Liver (tissue), 8 donors: ENCODE measurements at regions not wholly inside any gene's neighbourhood (a gene's known extent, or its start where the extent isn't known, plus 50 kb on each side); places are given as distances from the start of the nearest gene placed in this dataset.

Experiments used
- DNase-seq: peaks from one replicate; pipeline ENCODE4 v3.0.0-alpha.2; 2017; ENCODE audit warnings: low spot score
- H3K27ac ChIP-seq, 2 donors: one replicate each; pipeline ENCODE4 v1.7.0; 2013; ENCODE audit warnings: inconsistent platforms in 2 of 2, low read length in 2 of 2, control low read depth in 1 of 2, low read depth in 1 of 2, mild to moderate bottlenecking in 1 of 2
- H3K27me3 ChIP-seq, 4 donors: one replicate each; pipeline versions ENCODE4 v1.6.1 to v1.7.0; 2013; ENCODE audit warnings: low read length in 3 of 4, inconsistent platforms in 1 of 4, mild to moderate bottlenecking in 1 of 4, moderate library complexity in 1 of 4; ENCODE audit not compliant: control insufficient read depth in 4 of 4, insufficient read depth in 4 of 4
- H3K36me3 ChIP-seq, 4 donors: one replicate each; pipeline versions ENCODE4 v1.6.1 to v1.7.0; 2013; ENCODE audit warnings: low read length in 3 of 4, mild to moderate bottlenecking in 3 of 4, low read depth in 1 of 4, moderate library complexity in 1 of 4; ENCODE audit not compliant: control insufficient read depth in 4 of 4, insufficient read depth in 3 of 4
- H3K4me1 ChIP-seq, 4 donors: one replicate each; pipeline versions ENCODE4 v1.6.1 to v1.7.0; 2013; ENCODE audit warnings: low read length in 3 of 4, mild to moderate bottlenecking in 3 of 4, moderate library complexity in 1 of 4; ENCODE audit not compliant: control insufficient read depth in 4 of 4, insufficient read depth in 4 of 4
- H3K4me3 ChIP-seq, 3 donors: one replicate each; pipeline versions ENCODE4 v1.6.1 to v1.7.0; 2013; ENCODE audit warnings: low read length in 3 of 3, control low read depth in 1 of 3, low read depth in 1 of 3, mild to moderate bottlenecking in 1 of 3
- H3K9ac ChIP-seq, 2 donors: one replicate each; pipeline ENCODE4 v1.7.0; 2013; ENCODE audit warnings: low read length in 2 of 2, mild to moderate bottlenecking in 2 of 2, moderate library complexity in 2 of 2, control low read depth in 1 of 2, low read depth in 1 of 2
- H3K9me3 ChIP-seq, 4 donors: one replicate each; pipeline versions ENCODE4 v1.6.1 to v1.7.0; 2013; ENCODE audit warnings: low read length in 3 of 4; ENCODE audit not compliant: control insufficient read depth in 4 of 4
- EGR1 ChIP-seq, 2 donors: IDR thresholded peaks; 2 replicates each; pipeline ENCODE4 v1.6.1; 2016 to 2018; ENCODE audit warnings: antibody characterized with exemption in 2 of 2, low read depth in 2 of 2
- FOXA1 ChIP-seq: IDR thresholded peaks from 2 replicates; pipeline ENCODE4 v1.6.1; 2016; ENCODE audit warnings: antibody characterized with exemption
- FOXA2 ChIP-seq: IDR thresholded peaks from 2 replicates; pipeline ENCODE4 v1.6.1; 2016; ENCODE audit warnings: antibody characterized with exemption
- GABPA ChIP-seq, 2 donors: IDR thresholded peaks in 1 of 2; conservative IDR thresholded peaks in 1 of 2; 2 replicates each; pipeline ENCODE4 v1.6.1; 2016; ENCODE audit warnings: antibody characterized with exemption in 2 of 2, mild to moderate bottlenecking in 1 of 2, moderate library complexity in 1 of 2
- HNF4A ChIP-seq, 2 donors: conservative IDR thresholded peaks; 2 replicates each; pipeline ENCODE4 v1.6.1; 2016; ENCODE audit warnings: antibody characterized with exemption in 2 of 2, mild to moderate bottlenecking in 2 of 2
- HNF4G ChIP-seq: IDR thresholded peaks from 2 replicates; pipeline ENCODE4 v1.6.1; 2016; ENCODE audit warnings: antibody characterized with exemption
- JUND ChIP-seq, 2 donors: IDR thresholded peaks; 2 replicates each; pipeline ENCODE4 v1.6.1; 2016; ENCODE audit warnings: antibody characterized with exemption in 2 of 2
- NR2F2 ChIP-seq: IDR thresholded peaks from 2 replicates; pipeline ENCODE4 v1.6.1; 2016; ENCODE audit warnings: antibody characterized with exemption
- RAD21 ChIP-seq, 2 donors: IDR thresholded peaks; 2 replicates each; pipeline ENCODE4 v1.6.1; 2016; ENCODE audit warnings: antibody characterized with exemption in 2 of 2, mild to moderate bottlenecking in 2 of 2
- RXRA ChIP-seq, 2 donors: IDR thresholded peaks; 2 replicates each; pipeline ENCODE4 v1.6.1; 2017 to 2018; ENCODE audit warnings: antibody characterized with exemption in 2 of 2, mild to moderate bottlenecking in 1 of 2
- SP1 ChIP-seq: IDR thresholded peaks from 2 replicates; pipeline ENCODE4 v1.6.1; 2018; ENCODE audit warnings: antibody characterized with exemption, mild to moderate bottlenecking
- TAF1 ChIP-seq: conservative IDR thresholded peaks from 2 replicates; pipeline ENCODE4 v1.6.1; 2016; ENCODE audit warnings: antibody characterized with exemption, mild to moderate bottlenecking
- YY1 ChIP-seq: IDR thresholded peaks from 2 replicates; pipeline ENCODE4 v1.6.1; 2016; ENCODE audit warnings: antibody characterized with exemption, mild to moderate bottlenecking
- WGBS: extraction: QIAGEN DNeasy Blood & Tissue Kit; methylation state at CpG from one replicate; pipeline ENCODE4 v1.1.7; 2013; 5-methylcytosine and 5-hydroxymethylcytosine counted together
- TF ChIP-seq, protein P1 (sequence below): IDR thresholded peaks from 2 replicates; pipeline ENCODE4 v1.6.1; 2016; ENCODE audit warnings: antibody characterized with exemption
- TF ChIP-seq, protein P2 (sequence below): fragments of 150-350 bp; IDR thresholded peaks from 2 replicates; pipeline ENCODE4 v1.5.1; 2017; ENCODE audit warnings: improper control_type of control experiment, low read depth, low read length; ENCODE audit not compliant: missing input control
- TF ChIP-seq, protein P3 (sequence below): IDR thresholded peaks from 2 replicates; pipeline ENCODE4 v1.6.1; 2016; ENCODE audit warnings: antibody characterized with exemption
- TF ChIP-seq, protein P4 (sequence below): IDR thresholded peaks from 2 replicates; pipeline ENCODE4 v1.6.1; 2016; ENCODE audit warnings: antibody characterized with exemption
- TF ChIP-seq, protein P5 (sequence below): IDR thresholded peaks from 2 replicates; pipeline ENCODE4 v1.6.1; 2016; ENCODE audit warnings: antibody characterized with exemption, mild to moderate bottlenecking
- donor health status: healthy.
- donor health status: healthy.
- donor health status: healthy.
- donor health status: healthy.
- donor health status: healthy.

DNA sequence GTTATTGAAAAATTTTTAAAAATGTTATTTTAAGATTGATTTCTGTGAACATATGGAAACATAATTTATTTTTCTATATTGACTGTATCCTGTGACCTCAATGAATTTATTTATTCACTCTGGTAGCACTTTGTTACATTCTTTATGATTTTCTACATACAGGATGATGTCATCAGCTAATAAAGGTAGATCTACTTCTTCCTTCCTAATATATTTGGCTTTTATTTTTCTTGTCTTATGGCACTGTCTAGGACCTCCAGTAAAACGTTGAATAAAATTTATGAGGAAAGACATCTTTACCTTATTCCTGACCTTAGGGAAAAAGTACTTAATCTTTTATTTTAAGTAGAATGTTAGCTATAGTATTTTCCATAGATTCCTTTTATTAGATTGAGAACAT, 78.8 kb upstream of the MAF start:
- TF ChIP-seq, protein P1, sequence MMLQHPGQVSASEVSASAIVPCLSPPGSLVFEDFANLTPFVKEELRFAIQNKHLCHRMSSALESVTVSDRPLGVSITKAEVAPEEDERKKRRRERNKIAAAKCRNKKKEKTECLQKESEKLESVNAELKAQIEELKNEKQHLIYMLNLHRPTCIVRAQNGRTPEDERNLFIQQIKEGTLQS, result no peak
- TF ChIP-seq JUND (IDR thresholded peaks at IDR 0.05), result no peak
- no peak for TF ChIP-seq HNF4A (conservative IDR thresholded peaks at IDR 0.05)
- TF ChIP-seq, protein P2, sequence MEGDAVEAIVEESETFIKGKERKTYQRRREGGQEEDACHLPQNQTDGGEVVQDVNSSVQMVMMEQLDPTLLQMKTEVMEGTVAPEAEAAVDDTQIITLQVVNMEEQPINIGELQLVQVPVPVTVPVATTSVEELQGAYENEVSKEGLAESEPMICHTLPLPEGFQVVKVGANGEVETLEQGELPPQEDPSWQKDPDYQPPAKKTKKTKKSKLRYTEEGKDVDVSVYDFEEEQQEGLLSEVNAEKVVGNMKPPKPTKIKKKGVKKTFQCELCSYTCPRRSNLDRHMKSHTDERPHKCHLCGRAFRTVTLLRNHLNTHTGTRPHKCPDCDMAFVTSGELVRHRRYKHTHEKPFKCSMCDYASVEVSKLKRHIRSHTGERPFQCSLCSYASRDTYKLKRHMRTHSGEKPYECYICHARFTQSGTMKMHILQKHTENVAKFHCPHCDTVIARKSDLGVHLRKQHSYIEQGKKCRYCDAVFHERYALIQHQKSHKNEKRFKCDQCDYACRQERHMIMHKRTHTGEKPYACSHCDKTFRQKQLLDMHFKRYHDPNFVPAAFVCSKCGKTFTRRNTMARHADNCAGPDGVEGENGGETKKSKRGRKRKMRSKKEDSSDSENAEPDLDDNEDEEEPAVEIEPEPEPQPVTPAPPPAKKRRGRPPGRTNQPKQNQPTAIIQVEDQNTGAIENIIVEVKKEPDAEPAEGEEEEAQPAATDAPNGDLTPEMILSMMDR, result no peak
- no peak for TF ChIP-seq HNF4G
- TF ChIP-seq, protein P3, sequence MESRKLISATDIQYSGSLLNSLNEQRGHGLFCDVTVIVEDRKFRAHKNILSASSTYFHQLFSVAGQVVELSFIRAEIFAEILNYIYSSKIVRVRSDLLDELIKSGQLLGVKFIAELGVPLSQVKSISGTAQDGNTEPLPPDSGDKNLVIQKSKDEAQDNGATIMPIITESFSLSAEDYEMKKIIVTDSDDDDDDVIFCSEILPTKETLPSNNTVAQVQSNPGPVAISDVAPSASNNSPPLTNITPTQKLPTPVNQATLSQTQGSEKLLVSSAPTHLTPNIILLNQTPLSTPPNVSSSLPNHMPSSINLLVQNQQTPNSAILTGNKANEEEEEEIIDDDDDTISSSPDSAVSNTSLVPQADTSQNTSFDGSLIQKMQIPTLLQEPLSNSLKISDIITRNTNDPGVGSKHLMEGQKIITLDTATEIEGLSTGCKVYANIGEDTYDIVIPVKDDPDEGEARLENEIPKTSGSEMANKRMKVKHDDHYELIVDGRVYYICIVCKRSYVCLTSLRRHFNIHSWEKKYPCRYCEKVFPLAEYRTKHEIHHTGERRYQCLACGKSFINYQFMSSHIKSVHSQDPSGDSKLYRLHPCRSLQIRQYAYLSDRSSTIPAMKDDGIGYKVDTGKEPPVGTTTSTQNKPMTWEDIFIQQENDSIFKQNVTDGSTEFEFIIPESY, result no peak
- no peak for TF ChIP-seq YY1
- TF ChIP-seq RXRA (IDR thresholded peaks at IDR 0.05), result no peak
- TF ChIP-seq FOXA1, result no peak
- no peak for TF ChIP-seq FOXA2
- no peak for TF ChIP-seq GABPA (IDR thresholded peaks at IDR 0.05 in 1 of 2, conservative IDR thresholded peaks at IDR 0.05 in 1 of 2)
- TF ChIP-seq TAF1, result no peak
- no peak for TF ChIP-seq NR2F2
- TF ChIP-seq RAD21 (IDR thresholded peaks at IDR 0.05), result no peak
- TF ChIP-seq, protein P4, sequence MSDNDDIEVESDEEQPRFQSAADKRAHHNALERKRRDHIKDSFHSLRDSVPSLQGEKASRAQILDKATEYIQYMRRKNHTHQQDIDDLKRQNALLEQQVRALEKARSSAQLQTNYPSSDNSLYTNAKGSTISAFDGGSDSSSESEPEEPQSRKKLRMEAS, result no peak
- no peak for TF ChIP-seq EGR1 (IDR thresholded peaks at IDR 0.05; ENCODE audit: low read depth in 2 of 2)
- no peak for TF ChIP-seq SP1
- TF ChIP-seq, protein P5, sequence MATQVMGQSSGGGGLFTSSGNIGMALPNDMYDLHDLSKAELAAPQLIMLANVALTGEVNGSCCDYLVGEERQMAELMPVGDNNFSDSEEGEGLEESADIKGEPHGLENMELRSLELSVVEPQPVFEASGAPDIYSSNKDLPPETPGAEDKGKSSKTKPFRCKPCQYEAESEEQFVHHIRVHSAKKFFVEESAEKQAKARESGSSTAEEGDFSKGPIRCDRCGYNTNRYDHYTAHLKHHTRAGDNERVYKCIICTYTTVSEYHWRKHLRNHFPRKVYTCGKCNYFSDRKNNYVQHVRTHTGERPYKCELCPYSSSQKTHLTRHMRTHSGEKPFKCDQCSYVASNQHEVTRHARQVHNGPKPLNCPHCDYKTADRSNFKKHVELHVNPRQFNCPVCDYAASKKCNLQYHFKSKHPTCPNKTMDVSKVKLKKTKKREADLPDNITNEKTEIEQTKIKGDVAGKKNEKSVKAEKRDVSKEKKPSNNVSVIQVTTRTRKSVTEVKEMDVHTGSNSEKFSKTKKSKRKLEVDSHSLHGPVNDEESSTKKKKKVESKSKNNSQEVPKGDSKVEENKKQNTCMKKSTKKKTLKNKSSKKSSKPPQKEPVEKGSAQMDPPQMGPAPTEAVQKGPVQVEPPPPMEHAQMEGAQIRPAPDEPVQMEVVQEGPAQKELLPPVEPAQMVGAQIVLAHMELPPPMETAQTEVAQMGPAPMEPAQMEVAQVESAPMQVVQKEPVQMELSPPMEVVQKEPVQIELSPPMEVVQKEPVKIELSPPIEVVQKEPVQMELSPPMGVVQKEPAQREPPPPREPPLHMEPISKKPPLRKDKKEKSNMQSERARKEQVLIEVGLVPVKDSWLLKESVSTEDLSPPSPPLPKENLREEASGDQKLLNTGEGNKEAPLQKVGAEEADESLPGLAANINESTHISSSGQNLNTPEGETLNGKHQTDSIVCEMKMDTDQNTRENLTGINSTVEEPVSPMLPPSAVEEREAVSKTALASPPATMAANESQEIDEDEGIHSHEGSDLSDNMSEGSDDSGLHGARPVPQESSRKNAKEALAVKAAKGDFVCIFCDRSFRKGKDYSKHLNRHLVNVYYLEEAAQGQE, result no peak
- 70% methylated on average over 1 of the region's 1 CpG for WGBS
- no peak for DNase-seq
- H3K27me3 ChIP-seq, result no peaks in the 10 kb centered on the region
- H3K4me3 ChIP-seq, result no peak overlapping the region
- H3K9ac ChIP-seq, result no peak overlapping the region
- H3K36me3 ChIP-seq, result no peaks in the 10 kb centered on the region
- no peaks in the 10 kb centered on the region for H3K9me3 ChIP-seq
- no peaks in the 10 kb centered on the region for H3K4me1 ChIP-seq
- H3K27ac ChIP-seq, result no peak overlapping the region
